AG09319 (cell line): ENCODE measurements at regions not wholly inside any gene's neighbourhood (a gene's known extent, or its start where the extent isn't known, plus 50 kb on each side); places are given as distances from the start of the nearest gene placed in this dataset.
A peak's percentile ranks its signal among the peaks of the same experiment; 100 is the strongest.

Experiments
- DNase-seq: peaks from one replicate; pipeline ENCODE4 v3.0.0-alpha.2; 2010; ENCODE audit warnings: low read depth; ENCODE audit errors: extremely low read depth
- CTCF ChIP-seq: IDR thresholded peaks from 2 replicates; pipeline ENCODE4 v1.5.1; 2011; ENCODE audit warnings: low read depth, mild to moderate bottlenecking, inconsistent platforms, low read length, moderate library complexity

GRCh38 chr2:195486520-195486919 is 170.5 kb upstream of the SLC39A10 start:
- no peak for DNase-seq
- no peak for TF ChIP-seq CTCF

- TF ChIP-seq CTCF: no peak
These were observed 175.0 kb upstream of the SLC39A10 start for GRCh38 chr2:195482010-195482409.

GRCh38 chr2:195480121-195480520 is 176.9 kb upstream of the SLC39A10 start:
- TF ChIP-seq CTCF: no peak
- DNase-seq: no peak

More at GRCh38 chr2:195482010-195482409, 175.0 kb upstream of the SLC39A10 start:
- no peak for DNase-seq

GRCh38 chr2:195479407-195479806 is 177.6 kb upstream of the SLC39A10 start:
- DNase-seq: no peak
- TF ChIP-seq CTCF: no peak

- no peak for TF ChIP-seq CTCF
- no peak for DNase-seq
These were observed 179.0 kb upstream of the SLC39A10 start for GRCh38 chr2:195477996-195478382.

- no peak for TF ChIP-seq CTCF
- DNase-seq: peak; percentile 16
These were observed 179.6 kb upstream of the SLC39A10 start for GRCh38 chr2:195477248-195477995.

GRCh38 chr2:195475336-195475735 is 181.7 kb upstream of the SLC39A10 start:
- TF ChIP-seq CTCF: no peak
- DNase-seq: no peak
